Lower lobe of right lung (tissue), 2 donors: ENCODE measurements at regions not wholly inside any gene's neighbourhood (a gene's known extent, or its start where the extent isn't known, plus 50 kb on each side); places are given as distances from the start of the nearest gene placed in this dataset.
"Not testable (repeated sequence)": the region's sequence is repeated elsewhere in the genome, so short reads cannot be mapped to it uniquely, and the experiment has no call there.

Experiments used
- ATAC-seq, 2 donors: fragments of 200-7000 bp; cut with Tn5 transposase; one replicate each; pipeline ENCODE4 v1.9.1; 2020 to 2022; ENCODE audit warnings: mild to moderate bottlenecking in 2 of 2, moderate library complexity in 2 of 2
- DNase-seq: peaks from one replicate; pipeline ENCODE4 v3.0.0-alpha.2; 2020
- H3K27ac ChIP-seq: fragments of 200-600 bp; one replicate; pipeline ENCODE4 v1.8.0; 2022
- H3K27me3 ChIP-seq: fragments of 200-600 bp; one replicate; pipeline ENCODE4 v1.8.0; 2022; ENCODE audit warnings: low read depth
- H3K36me3 ChIP-seq: fragments of 200-600 bp; one replicate; pipeline ENCODE4 v1.8.0; 2022; ENCODE audit warnings: mild to moderate bottlenecking
- H3K4me1 ChIP-seq: fragments of 200-600 bp; one replicate; pipeline ENCODE4 v1.8.0; 2022
- H3K4me3 ChIP-seq: fragments of 200-600 bp; one replicate; pipeline ENCODE4 v1.8.0; 2022; ENCODE audit warnings: mild to moderate bottlenecking
- H3K9me3 ChIP-seq: fragments of 200-600 bp; one replicate; pipeline ENCODE4 v1.8.0; 2022
- intact Hi-C: fragments of 100-400 bp; cut with DNase I; formaldehyde crosslinking; loops from one replicate; pipeline ENCODE4 v1.11.0; 2022
- TF ChIP-seq, protein P1 (sequence below): fragments of 200-600 bp; IDR thresholded peaks from one replicate; pipeline ENCODE4 v1.8.0; 2022; ENCODE audit warnings: antibody characterized with exemption, mild to moderate bottlenecking
- donor health status: DM: no; HTN: yes; CAD: no; lungs with severe emphysema.

DNA sequence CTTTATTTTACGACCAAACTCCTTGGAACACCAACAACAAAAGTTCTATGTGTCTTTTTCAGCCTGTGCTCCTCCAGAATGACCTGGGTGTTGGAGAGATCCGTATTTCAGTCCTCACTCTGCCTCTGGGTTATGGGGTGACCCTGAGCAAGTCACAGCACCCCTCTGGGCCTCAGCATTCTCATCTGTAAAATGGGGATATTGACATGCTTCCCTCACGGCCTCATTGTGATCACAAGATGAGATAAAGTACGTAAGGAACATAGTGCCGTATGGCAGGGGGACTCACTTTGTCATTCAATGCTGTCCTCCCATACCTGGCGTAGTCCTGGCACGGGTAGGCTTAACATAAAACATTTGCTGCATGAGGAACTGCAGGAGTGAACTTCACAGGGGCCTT lies 123.0 kb upstream of the HAND1 start:
- ATAC-seq (no peak), DNase-seq (no peak)
- H3K27me3 ChIP-seq: peaks cover 11% of the 10 kb centered on the region
- H3K9me3 ChIP-seq: no peaks in the 10 kb centered on the region
- H3K4me3 ChIP-seq: no peak overlapping the region
- H3K4me1 ChIP-seq: peaks cover 7% of the 10 kb centered on the region
- intact Hi-C loops: loop anchor here (10.0 kb wide), 1 partner anchor 136 kb away; no protein-coding TSS in a partner anchor
- no peaks in the 10 kb centered on the region for H3K36me3 ChIP-seq
- TF ChIP-seq, protein P1, sequence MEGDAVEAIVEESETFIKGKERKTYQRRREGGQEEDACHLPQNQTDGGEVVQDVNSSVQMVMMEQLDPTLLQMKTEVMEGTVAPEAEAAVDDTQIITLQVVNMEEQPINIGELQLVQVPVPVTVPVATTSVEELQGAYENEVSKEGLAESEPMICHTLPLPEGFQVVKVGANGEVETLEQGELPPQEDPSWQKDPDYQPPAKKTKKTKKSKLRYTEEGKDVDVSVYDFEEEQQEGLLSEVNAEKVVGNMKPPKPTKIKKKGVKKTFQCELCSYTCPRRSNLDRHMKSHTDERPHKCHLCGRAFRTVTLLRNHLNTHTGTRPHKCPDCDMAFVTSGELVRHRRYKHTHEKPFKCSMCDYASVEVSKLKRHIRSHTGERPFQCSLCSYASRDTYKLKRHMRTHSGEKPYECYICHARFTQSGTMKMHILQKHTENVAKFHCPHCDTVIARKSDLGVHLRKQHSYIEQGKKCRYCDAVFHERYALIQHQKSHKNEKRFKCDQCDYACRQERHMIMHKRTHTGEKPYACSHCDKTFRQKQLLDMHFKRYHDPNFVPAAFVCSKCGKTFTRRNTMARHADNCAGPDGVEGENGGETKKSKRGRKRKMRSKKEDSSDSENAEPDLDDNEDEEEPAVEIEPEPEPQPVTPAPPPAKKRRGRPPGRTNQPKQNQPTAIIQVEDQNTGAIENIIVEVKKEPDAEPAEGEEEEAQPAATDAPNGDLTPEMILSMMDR: no peak
- H3K27ac ChIP-seq: no peak overlapping the region

DNA sequence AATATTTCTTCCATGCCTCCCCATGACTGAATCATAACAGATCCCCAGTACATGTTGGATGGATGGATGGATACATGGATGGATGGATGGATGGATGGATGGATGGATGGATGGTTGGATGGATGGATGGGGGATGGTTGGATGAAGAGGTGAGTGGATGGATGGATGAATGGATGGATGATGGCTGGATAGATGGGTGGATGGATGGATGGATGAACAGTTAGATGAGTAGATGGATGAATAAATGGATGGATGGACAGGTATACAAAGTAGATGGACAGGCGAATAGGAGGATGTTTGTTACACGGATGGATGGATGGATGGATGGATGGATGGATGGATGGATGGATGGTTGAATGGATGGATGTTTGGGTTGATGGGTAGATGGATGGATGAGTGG lies 120.0 kb upstream of the HAND1 start:
- no peak for DNase-seq
- Histone ChIP-seq H3K36me3 (no peaks in the 10 kb centered on the region), H3K27ac (no peak overlapping the region), H3K9me3 (no peaks in the 10 kb centered on the region), H3K4me3 (no peak overlapping the region), H3K4me1 (no peaks in the 10 kb centered on the region), H3K27me3 (peaks cover 6% of the 10 kb centered on the region)
- TF ChIP-seq, protein P1: no peak
- ATAC-seq: no peak
- intact Hi-C loops: no loop called here

DNA sequence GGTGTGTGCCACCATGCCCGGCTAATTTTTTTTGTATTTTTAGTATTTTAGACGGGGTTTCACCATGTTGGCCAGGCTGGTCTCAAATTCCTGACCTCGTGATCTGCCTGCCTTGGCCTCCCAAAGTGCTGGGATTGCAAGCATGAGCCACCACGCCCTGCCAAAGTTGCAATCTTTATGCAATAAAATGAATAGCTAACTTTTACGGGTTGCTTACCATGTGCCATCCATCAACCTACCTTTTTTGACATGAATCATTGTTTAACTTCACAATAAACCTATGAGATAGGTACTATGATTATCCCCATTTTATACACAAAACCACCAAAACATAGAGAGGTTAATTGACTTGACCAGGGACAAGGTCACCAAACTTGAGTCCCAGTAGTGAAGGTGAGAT lies 118.8 kb upstream of the HAND1 start:
- H3K9me3 ChIP-seq, DNase-seq, H3K27ac ChIP-seq, H3K4me1 ChIP-seq, H3K36me3 ChIP-seq, intact Hi-C loops, ATAC-seq, H3K27me3 ChIP-seq, H3K4me3 ChIP-seq: not testable (repeated sequence)

DNA sequence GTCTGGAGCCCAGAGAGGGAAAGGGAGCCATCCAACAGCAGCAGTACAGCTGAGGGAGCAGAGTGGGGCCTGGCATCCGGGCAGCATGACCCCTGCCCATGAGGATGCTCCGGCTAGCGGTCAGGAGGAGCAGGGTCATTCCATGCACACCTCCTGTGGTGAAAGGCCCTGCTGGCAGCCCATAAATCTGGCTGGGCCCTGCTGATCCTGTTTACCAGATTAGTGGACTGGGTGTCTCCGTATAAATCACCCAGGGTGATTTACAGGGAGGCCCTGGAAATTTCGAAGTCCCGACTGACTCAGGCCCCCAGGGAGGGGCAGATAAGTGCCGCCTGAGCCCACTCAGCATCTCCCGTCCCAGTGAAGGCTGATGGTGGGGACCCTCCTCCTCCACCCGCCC lies 117.6 kb upstream of the HAND1 start:
- no peak for ATAC-seq
- DNase-seq: no peak

DNA sequence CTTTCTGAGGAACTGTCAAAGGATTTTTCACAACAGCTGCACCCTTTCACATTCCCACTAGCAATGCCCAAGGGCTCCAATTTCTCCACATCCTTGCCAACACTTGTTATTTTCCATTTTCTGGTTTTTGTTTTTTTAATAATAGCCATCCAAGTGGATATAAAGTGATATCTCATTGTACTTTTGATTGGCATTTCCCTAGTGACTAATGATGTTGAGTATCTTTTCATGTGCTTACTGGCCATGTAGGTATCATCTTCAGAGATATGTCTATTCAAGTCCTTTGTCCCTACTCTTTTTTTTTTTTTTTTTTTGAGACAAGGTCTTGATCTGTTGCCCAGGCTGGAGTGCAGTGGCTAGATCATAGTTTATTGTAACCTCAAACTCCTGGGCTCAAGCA lies 115.8 kb upstream of the HAND1 start:
- ATAC-seq: no peak
- TF ChIP-seq, protein P1: no peak
- Histone ChIP-seq H3K27me3 (no peaks in the 10 kb centered on the region), H3K27ac (no peak overlapping the region), H3K9me3 (no peaks in the 10 kb centered on the region), H3K4me1 (no peaks in the 10 kb centered on the region), H3K4me3 (no peak overlapping the region), H3K36me3 (no peaks in the 10 kb centered on the region)
- no peak for DNase-seq
- intact Hi-C loops: no loop called here

More for the DNA sequence above, 117.6 kb upstream of the HAND1 start:
- no peaks in the 10 kb centered on the region for H3K36me3 ChIP-seq
- TF ChIP-seq, protein P1: no peak
- H3K4me1 ChIP-seq: no peaks in the 10 kb centered on the region
- H3K9me3 ChIP-seq: no peaks in the 10 kb centered on the region
- no peak overlapping the region for H3K4me3 ChIP-seq
- H3K27me3 ChIP-seq: no peaks in the 10 kb centered on the region
- intact Hi-C loops: no loop called here
- H3K27ac ChIP-seq: no peak overlapping the region

DNA sequence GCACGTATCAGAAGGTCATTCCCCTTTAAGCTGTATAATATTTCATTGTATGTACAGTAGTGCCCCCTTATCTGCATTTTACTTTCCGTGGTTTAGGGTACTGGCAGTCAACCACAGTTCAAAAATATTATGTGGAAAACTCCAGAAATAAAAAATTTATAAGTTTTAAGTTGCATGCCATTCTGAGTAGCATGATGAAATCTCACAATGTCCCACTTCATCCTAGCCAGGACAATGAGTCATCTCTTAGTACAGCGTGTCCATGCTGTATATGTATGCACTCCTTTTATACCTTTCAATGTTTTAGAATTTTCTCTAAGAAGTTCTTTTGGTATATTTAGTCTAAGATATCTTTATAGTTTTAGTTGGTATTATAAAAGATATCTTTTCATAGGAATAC lies 115.0 kb upstream of the HAND1 start:
- H3K4me1 ChIP-seq: no peaks in the 10 kb centered on the region
- H3K27me3 ChIP-seq: no peaks in the 10 kb centered on the region
- no peak overlapping the region for H3K27ac ChIP-seq
- H3K36me3 ChIP-seq: no peaks in the 10 kb centered on the region
- ATAC-seq (no peak), DNase-seq (no peak)
- no peak overlapping the region for H3K4me3 ChIP-seq
- no peaks in the 10 kb centered on the region for H3K9me3 ChIP-seq
- intact Hi-C loops: no loop called here
- TF ChIP-seq, protein P1: no peak
